ENCODE measurements at regions not wholly inside any gene's neighbourhood (a gene's known extent, or its start where the extent isn't known, plus 50 kb on each side); places are given as distances from the start of the nearest gene placed in this dataset.
"Not testable (repeated sequence)": the region's sequence is repeated elsewhere in the genome, so short reads cannot be mapped to it uniquely, and the experiment has no call there.

DNA sequence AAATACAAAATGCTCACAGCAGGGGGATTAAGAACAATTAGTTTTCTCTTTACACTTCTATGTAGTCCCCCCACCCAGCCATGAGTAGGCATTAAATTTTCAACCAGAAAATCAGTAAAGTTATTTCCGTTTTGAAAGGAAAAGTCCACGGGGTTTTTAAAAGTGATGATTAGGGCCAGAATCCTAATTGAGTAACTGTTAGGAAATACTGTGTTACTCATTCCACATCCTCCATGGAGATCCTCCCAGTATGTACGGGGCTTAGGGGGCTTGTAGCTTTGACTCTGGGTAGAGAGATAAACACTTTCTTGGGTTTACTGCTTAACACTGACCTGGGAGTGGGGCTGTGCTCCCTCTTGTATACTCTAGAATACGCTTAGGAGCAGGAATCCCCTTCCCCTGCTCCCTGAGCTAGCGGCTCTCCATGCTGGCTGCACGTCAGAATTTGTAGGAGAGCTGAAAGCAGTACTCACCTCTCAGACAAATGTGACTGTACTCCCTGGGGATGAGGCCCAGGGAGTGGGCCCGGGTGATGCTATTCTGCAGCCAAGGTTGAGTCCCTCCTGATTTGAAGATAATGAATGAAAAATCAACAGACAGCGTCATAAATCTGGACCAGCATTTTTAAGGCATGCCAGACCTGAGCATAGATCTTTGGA is 100.5 kb downstream of the SLC4A3 start:
- no peak for DNase-seq

DNA sequence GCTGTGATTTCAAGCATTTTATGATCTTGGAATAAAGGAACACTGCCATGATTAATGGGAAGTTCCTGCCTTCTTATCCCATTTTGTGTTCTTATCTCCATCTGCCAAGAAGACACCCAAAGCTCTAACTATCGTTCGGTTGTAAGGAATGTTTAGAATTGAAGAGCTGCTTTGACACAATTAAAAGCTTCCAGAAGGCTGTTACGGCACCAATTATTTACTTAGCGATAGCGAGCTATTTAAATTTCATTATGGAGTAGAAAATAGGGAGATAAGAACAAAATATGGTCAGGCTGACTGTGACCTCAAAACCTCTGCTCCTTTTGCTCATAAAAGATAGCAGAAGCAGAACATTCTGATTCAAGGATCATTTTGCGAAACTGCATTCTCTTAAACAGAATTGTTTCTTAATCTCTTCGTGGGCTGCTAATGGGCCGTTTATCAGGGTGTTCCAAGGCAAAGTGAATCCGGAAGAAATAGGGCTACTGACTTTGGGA is 101.6 kb downstream of the SLC4A3 start:
- no peak for DNase-seq

DNA sequence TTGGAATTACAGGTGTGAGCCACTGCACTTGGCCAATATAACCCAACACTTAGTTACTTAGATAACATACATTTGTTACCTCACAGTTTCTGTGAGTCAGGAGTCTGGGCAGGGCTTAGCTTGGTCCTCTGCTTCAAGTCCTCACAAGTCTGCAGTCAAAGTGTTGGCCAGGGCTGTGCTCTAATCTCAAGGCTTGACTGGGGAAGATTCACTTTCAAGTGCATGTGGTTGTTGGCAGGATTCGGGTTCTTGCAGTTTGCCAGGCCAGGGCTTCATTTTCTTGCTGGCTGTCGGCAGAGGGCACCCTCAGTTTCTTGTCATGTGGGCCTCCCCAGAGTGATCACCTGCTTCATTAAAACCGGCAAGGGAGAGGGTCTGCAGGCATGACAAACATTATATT is 103.7 kb downstream of the SLC4A3 start:
- no peak for DNase-seq

DNA sequence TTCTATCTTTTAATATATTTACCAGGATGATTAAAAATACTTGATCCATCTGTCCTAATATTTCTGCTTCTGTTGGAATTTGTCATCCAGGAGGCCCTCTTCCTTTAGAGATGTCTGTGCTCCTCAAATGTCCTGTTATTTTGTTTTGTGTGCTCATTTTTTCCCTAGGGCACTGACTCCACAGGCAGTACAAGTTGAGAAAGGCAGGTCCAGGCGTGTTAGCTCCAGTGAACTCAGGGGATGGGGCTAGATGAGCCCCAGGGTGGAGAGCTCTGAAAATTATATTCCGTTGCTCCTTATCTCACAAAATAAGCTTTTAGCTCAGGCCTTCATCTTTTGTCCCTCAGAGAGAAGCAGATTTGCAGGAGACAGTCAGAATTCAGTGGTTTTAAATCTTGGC is 105.7 kb downstream of the SLC4A3 start:
- DNase-seq, result no peak

DNA sequence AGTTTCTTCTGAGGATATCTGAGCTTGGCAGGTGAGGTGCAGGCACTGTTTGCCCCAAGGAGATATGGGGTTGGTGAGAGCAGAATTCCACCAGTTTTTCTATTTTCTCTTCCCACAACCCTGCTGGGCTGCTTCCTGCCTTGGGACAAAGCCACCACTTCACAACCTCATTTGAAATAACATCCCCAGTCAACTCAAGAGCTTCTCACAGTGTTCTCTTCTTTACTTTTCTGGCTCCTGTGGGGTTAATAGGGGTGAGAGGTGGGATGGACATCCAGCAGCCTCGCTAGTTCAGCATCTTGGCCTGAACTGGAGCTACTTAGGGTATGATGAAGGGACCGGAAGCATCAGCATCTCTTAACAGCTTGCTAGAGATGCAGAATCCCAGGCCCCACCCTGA is 106.3 kb downstream of the SLC4A3 start:
- DNase-seq, result no peak

DNA sequence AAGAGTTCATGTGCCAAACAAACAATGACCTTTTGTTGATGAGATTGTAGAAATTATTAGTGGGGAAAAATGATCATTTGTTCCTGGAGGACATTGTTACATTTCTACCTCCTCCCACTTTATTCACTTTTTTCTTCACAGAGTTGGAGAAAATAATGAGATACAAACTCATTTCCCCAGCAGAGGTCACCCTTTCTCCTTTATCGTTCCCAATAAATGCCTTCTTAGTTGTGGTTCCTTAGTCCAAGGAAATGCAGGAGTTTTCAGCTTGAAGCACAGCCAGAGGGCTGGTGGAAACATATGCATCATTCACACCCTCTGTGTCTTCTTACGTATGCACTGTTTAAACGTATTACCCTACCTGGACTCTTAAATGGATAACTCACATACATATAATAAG is 108.8 kb downstream of the SLC4A3 start:
- DNase-seq, result no peak

DNA sequence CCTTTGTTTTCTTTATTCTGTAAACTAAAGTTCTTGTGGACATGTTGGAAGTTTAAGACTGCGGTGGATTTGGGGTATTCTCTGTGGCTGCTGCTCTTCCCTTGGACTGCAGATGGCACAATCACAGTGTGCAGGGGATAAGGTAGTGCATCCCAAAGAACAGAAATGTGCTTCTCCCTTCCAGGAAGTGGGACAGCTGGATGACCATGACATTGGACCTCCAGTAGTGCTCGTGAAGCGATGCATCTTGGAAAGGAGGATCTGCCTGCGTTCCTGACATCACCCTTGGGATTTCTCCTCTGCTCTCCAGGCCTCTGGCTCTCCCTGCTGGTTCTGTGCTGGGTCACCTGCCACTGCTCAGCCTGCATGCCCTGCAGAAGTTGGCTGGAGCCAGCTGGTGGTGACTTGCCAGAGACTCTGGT is 109.9 kb downstream of the SLC4A3 start:
- no peak for DNase-seq

DNA sequence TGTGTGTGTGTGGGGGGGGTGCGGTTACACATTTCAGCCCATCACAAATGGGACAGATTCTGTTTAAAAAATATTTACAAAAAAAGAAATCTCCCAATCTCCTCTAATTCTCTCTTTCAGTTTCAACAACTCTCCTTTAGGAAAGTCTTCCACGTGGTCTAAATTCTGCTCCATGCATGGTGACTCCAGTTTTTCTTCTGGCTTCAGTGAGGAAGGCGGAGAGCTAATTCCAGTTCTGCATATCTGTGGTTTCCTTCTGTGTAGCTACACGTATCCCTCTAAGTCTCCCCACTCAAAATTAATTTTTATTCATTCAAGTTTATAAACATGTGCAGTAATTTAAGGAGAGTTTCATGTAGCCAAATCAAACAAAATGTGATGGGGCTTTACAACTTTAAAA is 111.6 kb downstream of the SLC4A3 start:
- DNase-seq, result no peak

DNA sequence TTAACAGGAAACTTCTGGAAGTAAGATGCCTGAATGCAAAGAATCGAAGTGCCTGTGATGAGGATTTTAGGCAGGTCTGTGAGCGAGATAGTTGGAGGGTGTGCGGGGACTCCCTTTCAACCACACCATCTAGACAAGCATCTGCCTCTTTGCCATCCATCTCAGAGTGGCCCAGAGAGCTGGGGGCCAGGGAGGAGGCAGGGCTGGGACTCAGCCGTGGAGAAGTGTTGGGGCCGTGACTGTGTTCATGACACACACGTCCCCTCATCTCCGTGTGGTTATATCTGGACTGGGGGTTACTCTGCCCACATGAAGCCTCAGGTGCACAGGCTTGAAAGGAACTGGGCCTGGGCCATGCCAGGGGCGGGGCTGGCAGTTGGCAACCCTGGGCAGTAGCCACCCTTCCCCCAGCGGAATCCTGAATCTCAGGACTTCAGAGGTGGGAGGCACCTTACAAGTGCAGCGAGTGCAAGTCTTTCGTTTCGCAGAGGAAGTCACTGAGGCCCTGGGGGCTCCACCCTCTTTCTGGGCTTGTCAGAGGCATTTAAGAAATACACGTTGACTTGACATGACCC is 112.5 kb downstream of the SLC4A3 start:
- no peak for DNase-seq

DNA sequence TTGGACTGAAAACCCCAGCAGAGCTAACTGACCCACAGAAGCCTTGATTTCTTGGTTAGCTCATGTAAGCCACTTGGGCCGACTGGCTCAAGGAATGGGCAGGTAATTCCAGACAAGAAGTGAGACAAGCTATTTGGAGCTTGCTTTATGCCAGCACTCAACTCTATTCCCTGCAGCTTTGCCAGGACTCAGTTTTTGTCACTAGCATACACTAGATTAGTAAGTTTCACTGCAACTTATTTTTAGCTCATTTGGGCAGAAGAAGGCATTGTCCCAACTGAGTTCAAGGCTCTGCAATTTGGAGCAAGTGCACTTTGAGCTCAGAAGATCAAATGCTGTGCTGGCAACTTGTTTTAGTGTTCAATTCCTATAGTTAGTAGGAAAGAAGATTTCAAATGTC is 116.1 kb downstream of the SLC4A3 start:
- DNase-seq, result no peak

DNA sequence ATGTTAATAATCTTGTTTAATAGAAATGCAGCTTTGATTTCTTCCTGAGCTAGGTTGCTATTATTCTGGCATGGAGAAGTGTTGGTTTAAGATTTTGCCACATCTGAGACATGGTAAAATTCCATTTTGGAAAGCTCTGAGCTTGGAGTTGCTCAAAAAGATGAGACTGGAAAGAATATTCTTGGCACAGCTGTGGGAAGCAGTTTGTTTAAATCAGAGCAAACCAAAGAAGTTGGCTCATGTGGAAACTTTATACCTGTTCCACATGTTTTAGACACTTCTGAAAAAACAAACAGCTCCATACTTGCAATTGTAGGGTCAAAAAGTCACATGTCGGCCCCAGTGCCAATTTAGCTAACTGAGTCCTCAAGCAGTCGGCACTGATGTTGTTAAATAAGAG is 116.6 kb downstream of the SLC4A3 start:
- no peak for DNase-seq

DNA sequence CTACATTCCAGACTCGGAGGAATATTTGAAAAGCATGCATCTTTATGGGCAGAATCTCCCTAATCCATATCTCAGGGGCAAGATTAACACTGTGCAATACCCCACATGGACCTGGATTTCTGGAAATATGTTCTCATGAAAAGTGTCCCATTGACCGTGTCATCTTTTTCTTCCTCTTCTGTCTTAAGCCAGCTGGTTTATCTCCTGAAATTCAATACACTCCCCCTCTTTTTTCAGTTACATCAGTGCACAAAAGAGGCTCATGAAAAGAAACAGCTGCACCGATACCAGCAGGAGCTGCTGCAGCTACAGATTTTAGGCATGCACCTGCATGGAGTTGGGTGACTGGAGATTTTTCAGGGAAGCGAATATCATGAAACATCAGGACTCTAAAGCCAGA is 117.2 kb downstream of the SLC4A3 start:
- no peak for DNase-seq

DNA sequence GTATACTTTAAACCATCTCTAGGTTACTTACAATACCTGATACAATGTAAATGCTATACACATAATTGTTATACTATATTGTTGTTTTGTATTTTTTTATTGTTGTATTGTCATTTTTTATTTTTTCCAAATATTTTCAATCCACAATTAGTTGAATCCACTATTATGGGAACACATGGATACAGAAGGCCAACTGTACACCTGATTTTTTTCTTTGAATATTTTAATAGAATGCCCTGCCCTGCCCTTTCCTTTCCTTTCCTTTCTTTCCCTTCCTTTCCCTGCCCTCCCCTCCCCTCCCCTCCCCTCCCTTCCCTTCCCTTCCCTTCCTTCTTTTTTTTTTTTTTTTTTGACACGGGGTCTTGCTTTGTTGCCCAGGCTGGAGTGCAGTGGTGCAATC is 120.2 kb downstream of the SLC4A3 start:
- no peak for DNase-seq

DNA sequence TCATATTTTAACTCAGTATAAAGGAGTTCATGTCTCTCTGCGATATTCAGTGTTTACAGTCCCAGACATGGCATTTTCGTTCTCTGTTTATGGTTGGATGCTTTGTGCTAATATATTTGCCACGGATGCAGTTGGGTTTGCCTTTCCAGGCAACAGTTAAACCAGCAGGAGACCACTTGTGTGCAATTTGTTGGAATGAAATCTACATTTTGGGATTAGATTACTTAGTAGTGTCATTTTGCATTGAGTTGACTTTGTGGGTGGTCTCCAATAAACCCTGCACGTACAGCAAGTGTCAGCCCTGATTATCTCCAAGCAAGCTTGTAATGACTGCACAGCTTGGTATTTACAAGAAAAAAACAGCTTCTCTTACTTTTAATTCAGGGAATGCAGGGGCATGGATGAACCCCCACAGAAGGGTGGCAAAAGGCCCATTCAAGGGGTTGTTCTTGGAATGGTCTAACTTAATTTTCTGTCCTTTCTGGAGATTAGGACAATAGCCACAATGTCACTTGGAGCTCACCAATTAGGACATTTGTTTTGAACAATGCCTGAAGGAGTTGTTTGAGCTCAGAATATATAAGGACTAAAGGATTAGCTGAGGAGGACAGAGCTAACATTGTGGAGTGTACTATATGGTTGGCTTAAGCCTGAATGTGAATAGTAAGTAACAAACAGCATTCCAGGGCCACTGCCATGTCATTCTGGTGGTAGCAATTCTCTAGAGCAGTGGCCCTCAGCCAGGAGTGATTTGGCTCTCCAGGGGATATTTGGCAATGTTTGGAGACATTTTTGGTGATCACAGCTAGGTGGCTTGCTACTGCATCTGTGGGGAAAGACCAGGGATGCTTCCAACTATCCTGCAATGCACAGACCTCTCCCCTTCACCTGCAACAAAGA is 121.5 kb downstream of the SLC4A3 start:
- DNase-seq, result no peak

DNA sequence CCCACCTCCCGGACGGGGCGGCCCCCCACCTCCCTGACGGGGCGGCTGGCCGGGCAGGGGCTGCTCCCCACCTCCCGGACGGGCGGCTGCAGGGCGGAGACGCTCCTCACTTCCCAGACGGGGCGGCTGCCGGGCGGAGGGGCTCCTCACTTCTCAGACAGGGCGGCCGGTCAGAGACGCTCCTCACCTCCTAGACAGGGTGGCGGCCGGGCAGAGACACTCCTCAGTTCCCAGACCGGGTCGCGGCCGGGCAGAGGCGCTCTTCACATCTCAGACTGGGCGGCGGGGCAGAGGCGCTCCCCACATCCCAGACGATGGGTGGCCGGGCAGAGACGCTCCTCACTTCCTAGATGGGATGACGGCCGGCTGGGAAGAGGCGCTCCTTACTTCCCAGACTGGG is 123.7 kb downstream of the SLC4A3 start:
- not testable (repeated sequence) for DNase-seq

DNA sequence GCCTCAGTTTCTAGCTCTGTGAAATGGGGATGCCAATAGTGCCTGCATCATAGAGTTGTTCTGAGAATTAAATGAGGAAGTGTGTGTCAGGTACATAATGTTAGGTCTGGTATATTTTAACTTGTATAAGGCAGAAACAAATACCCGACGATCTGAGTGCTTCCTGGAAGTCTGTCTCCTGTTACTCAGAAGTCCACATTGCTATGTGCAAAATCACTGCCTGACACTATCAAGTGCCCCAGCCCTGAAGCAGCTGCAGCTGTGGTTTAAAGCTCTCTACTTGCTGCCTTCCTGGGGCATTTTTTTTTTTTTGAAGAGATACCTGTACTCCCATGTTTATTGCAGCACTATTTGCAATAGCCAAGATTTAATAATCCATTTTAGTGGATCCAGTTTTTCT is 125.3 kb downstream of the SLC4A3 start:
- DNase-seq, result no peak

DNA sequence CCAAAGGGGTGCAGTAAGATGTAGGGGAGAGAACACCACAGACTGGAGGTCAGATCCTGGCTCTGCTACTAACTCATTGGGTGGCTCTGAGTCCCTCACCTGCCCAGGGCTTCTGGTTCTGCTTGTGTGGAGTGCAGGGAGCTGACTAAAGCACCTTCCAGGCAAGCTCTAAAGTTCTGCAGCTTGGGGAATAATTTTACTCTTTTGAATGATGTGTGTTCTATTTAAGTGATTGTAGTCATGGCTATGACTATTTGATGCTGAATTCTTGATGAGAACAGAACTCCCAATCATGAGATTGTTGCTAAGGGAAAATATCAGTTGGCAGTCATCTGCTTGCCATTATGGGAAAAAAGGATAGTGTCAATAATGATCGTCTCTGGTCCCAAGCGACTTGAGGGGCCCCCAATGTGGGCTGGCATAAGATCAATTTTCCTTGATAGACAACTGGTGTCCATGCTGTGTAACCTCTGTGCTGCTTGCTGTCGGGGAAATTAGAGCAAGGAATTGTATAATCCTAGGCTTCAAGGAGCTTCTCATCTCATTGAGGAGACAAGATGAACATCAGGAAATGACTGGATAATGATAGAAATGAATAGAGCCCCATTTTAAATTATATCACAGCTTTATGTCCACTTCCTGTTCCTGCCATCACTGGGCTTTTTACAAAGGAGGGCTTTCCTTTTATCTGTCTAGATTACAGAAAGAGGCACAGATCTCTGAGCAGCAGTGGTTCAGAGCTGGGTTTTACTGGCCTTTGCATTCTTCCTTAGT is 131.7 kb downstream of the SLC4A3 start:
- DNase-seq, result no peak

DNA sequence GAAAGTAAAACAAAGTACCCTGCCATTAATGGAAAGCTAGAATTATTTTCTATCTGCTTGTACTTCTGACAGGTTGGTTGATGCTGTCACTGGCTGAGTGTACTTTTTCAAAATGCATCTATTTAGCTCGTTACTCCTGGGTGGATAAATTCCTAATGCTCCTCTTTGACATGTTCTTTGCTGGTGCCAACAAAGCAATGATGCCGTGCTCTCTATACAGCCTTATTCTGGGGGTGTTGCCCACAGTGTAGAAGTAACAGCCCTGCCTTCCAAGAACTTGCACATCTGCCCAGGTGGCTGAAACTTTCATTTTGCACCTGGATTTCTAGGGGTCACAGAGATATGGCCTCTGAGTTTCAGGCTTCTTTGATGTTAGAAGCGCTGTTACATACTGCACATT is 132.4 kb downstream of the SLC4A3 start:
- DNase-seq, result no peak

DNA sequence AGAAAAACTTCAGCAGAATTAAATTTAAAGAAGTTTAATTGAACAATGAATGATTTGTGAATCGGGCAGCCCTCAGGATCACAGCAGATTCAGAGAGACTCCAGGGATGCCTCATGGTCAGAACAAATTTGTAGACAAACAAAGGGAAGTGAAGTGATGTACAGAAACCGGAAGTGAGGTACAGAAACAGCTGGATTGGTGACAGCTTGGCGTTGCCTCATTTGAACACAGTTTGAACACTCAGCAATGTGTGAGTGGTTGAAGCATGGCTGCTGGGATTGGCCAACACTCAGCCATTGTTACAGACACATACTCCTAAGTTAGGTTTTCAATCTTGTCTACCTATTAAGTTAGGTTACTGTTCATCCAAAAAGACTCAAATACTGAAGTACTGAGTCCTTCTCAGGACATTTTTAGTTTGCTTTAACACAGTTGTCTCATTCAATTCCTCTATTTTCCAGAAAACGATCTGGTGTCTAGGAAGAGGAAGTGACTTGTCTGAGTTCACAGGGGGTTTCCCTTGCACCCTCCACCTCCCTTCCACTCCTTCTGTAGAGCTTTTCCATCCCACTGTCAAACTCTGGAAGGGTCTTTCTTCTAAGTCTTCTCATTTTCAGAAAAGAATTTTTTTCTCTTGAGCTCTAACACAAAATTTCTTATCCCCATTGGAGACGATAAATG is 137.9 kb downstream of the SLC4A3 start:
- DNase-seq, result no peak

DNA sequence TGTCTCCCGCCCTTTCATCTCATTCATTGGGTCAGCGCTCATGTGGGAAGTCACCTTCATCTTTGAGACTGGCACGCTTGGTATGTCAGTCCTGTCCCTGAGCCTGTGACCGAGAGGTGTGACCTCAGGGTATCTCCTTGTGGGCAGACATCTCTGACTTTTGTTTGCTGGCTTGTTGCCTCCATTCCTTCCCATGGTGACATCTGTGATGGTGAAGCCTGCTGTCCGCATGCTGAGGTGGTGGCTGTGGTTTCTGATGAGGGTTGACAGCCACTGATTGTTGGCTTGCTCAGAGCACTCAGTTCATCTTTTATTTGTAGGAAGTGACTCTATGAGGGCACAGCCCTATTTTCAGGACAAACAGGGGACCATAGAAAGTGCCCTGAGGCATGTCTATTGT is 139.2 kb downstream of the SLC4A3 start:
- no peak for DNase-seq

DNA sequence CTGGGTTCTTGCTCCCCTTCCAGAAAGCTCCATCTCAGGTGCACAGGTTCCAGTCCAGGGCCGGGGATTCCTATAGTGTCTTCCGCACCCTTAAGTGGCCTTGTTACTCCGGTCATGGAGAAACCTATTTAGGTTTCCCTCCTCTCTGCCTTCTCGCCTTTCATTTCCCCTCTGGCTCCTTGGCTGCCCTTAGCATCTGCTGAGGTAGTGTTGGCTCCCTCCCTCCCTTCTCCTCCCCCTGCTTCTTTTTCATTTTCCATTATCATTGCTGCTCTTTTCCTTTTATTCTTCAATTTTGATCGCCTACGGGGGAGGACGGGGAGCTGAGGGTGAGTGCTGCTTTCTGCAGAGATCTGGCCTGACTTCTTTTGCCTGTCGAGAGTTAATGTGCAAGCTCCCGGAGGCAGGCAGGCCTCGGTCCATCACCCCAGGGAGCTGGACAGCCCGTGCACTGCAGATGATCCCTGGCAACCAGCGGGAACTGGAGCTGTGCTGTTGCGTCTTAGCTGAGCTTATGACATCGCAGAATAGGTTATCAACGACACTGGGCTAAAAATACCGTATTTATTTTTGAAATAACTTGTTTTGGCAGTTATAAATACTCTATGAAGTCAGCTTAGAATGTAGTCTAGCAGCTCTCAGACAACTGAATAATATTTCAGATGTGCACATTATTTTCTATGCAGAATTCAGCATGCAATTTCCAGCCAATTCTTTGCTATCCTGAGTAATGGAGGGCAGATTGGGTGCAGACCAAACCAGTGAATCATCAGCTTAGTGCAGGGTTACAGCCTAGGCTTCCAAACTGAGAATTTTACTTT is 141.9 kb downstream of the SLC4A3 start:
- no peak for DNase-seq
